ENCODE measurements at regions not wholly inside any gene's neighbourhood (a gene's known extent, or its start where the extent isn't known, plus 50 kb on each side); places are given as distances from the start of the nearest gene placed in this dataset.

GRCh38 chr15:92820236-92821021 is 79.7 kb upstream of the CHD2 start:
- TF ChIP-seq SRF (IDR thresholded peaks at IDR 0.05; ENCODE audit: low read depth) (no peak), CTCF (IDR thresholded peaks at IDR 0.05 in 2 of 3, conservative IDR thresholded peaks at IDR 0.05 in 1 of 3; ENCODE audit: borderline replicate concordance in 1 of 3, insufficient read depth in 1 of 3, low read depth in 2 of 3, low read length in 2 of 3) (no peak), EZH2 (IDR thresholded peaks at IDR 0.05) (no peak), POLR2A (IDR thresholded peaks at IDR 0.05; ENCODE audit: borderline replicate concordance, extremely low read depth, insufficient read depth, insufficient read length) (peak; percentile 79)

All from HCT116 (cell line).